Tibial artery (tissue), 4 donors: ENCODE measurements at regions not wholly inside any gene's neighbourhood (a gene's known extent, or its start where the extent isn't known, plus 50 kb on each side); places are given as distances from the start of the nearest gene placed in this dataset.

ENCODE experiments used
- DNase-seq, 2 donors: peaks; one replicate each; pipeline ENCODE4 v3.0.0-alpha.2; 2019
- H3K27ac ChIP-seq, 2 donors: fragments of 200-600 bp; sonication (generic) in 1 of 2; 1 replicate in 1 of 2; 2 replicates in 1 of 2; pipeline ENCODE4 v1.5.1; 2018 to 2019; ENCODE audit warnings: mild to moderate bottlenecking in 1 of 2
- H3K27me3 ChIP-seq, 2 donors: fragments of 200-600 bp; sonication (generic) in 1 of 2; one replicate each; pipeline versions ENCODE4 v1.5.1 to v1.6.0; 2016 to 2019
- H3K36me3 ChIP-seq, 3 donors: fragments of 200-600 bp; sonication (generic) in 2 of 3; one replicate each; pipeline ENCODE4 v1.5.1; 2016 to 2019; ENCODE audit warnings: mild to moderate bottlenecking in 2 of 3
- H3K4me1 ChIP-seq, 4 donors: fragments of 200-600 bp; sonication (generic) in 2 of 4; 1 replicate in 3 of 4; 2 replicates in 1 of 4; pipeline ENCODE4 v1.5.1; 2016 to 2019
- H3K4me3 ChIP-seq, 2 donors: fragments of 200-600 bp; sonication (generic) in 1 of 2; 1 replicate in 1 of 2; 2 replicates in 1 of 2; pipeline ENCODE4 v1.5.1; 2018 to 2019; ENCODE audit warnings: mild to moderate bottlenecking in 2 of 2
- H3K9me3 ChIP-seq, 3 donors: fragments of 200-600 bp; sonication (generic) in 1 of 3; one replicate each; pipeline ENCODE4 v1.5.1; 2016 to 2019
- CTCF ChIP-seq, 2 experiments: fragments of 200-600 bp in 1 of 2; fragments of 450-650 bp in 1 of 2; IDR thresholded peaks; one replicate each; pipeline ENCODE4 v1.5.1; 2017 to 2019; ENCODE audit warnings: antibody characterized with exemption in 2 of 2, mild to moderate bottlenecking in 1 of 2, moderate library complexity in 1 of 2
- intact Hi-C: fragments of 100-400 bp; cut with DNase I; formaldehyde crosslinking; loops from one replicate; pipeline ENCODE4 v1.15.0; 2023; ENCODE audit warnings: low total_unique reads

- TF ChIP-seq CTCF (IDR thresholded peaks at IDR 0.05): peak in 1 of 2 experiments; percentile 19
- intact Hi-C loops: no loop called here
- no peaks in the 10 kb centered on the region for H3K4me1 ChIP-seq
- no peaks in the 10 kb centered on the region for H3K27me3 ChIP-seq
- H3K36me3 ChIP-seq: no peaks in the 10 kb centered on the region
- DNase-seq: no peak
- H3K4me3 ChIP-seq: no peak overlapping the region
- H3K9me3 ChIP-seq: peaks cover 0 to 7% (median 0%) of the 10 kb centered on the region in 3 donors
- no peak overlapping the region for H3K27ac ChIP-seq
These were observed 73.3 kb downstream of the TASL start for GRCh38 chrX:30504309-30504708.

- no peak for DNase-seq
- Histone ChIP-seq H3K36me3 (no peaks in the 10 kb centered on the region), H3K4me1 (no peaks in the 10 kb centered on the region), H3K9me3 (peaks cover 0 to 1% (median 0%) of the 10 kb centered on the region in 3 donors), H3K27me3 (no peaks in the 10 kb centered on the region), H3K4me3 (no peak overlapping the region), H3K27ac (no peak overlapping the region)
- intact Hi-C loops: no loop called here
- no peak for TF ChIP-seq CTCF (IDR thresholded peaks at IDR 0.05)
These were observed 82.1 kb downstream of the TASL start for GRCh38 chrX:30495468-30495867.

- no peak for DNase-seq
- intact Hi-C loops: no loop called here
- Histone ChIP-seq H3K4me3 (no peak overlapping the region), H3K27me3 (no peaks in the 10 kb centered on the region), H3K27ac (no peak overlapping the region), H3K9me3 (no peaks in the 10 kb centered on the region), H3K36me3 (no peaks in the 10 kb centered on the region), H3K4me1 (no peaks in the 10 kb centered on the region)
- TF ChIP-seq CTCF (IDR thresholded peaks at IDR 0.05): no peak
These were observed 84.2 kb downstream of the TASL start for GRCh38 chrX:30493348-30493747.

GRCh38 chrX:30489323-30489722 lies 88.2 kb downstream of the TASL start:
- Histone ChIP-seq H3K4me1 (no peaks in the 10 kb centered on the region), H3K36me3 (no peaks in the 10 kb centered on the region), H3K27me3 (no peaks in the 10 kb centered on the region), H3K9me3 (no peaks in the 10 kb centered on the region), H3K4me3 (no peak overlapping the region), H3K27ac (no peak overlapping the region)
- intact Hi-C loops: no loop called here
- no peak for TF ChIP-seq CTCF (IDR thresholded peaks at IDR 0.05)
- no peak for DNase-seq

- Histone ChIP-seq H3K4me1 (no peaks in the 10 kb centered on the region), H3K27me3 (no peaks in the 10 kb centered on the region), H3K9me3 (no peaks in the 10 kb centered on the region), H3K27ac (no peak overlapping the region), H3K4me3 (no peak overlapping the region), H3K36me3 (no peaks in the 10 kb centered on the region)
- no peak for DNase-seq
- intact Hi-C loops: no loop called here
- TF ChIP-seq CTCF (IDR thresholded peaks at IDR 0.05): no peak
These were observed 89.5 kb downstream of the TASL start for GRCh38 chrX:30488092-30488491.

GRCh38 chrX:30483996-30484395 lies 93.6 kb downstream of the TASL start:
- Histone ChIP-seq H3K27ac (no peak overlapping the region), H3K4me1 (no peaks in the 10 kb centered on the region), H3K27me3 (no peaks in the 10 kb centered on the region), H3K9me3 (no peaks in the 10 kb centered on the region), H3K36me3 (no peaks in the 10 kb centered on the region), H3K4me3 (no peak overlapping the region)
- no peak for TF ChIP-seq CTCF (IDR thresholded peaks at IDR 0.05)
- DNase-seq: no peak
- intact Hi-C loops: no loop called here
